T-cell (primary cell): ENCODE measurements at regions not wholly inside any gene's neighbourhood (a gene's known extent, or its start where the extent isn't known, plus 50 kb on each side); places are given as distances from the start of the nearest gene placed in this dataset.

Source experiments
- ATAC-seq, 4 experiments: fragments of 200-7000 bp in 3 of 4; fragments of 150-1000 bp in 1 of 4; cut with Tn5 transposase; replicated peaks in 1 of 4; 1 replicate in 3 of 4; 2 replicates in 1 of 4; pipeline ENCODE4 v1.10.0; 2021; ENCODE audit warnings: moderate library complexity in 3 of 4, mild to moderate bottlenecking in 2 of 4, moderate number of reproducible peaks in 1 of 4
- CTCF ChIA-PET, 2 donors: fragments of 300-600 bp; sonication (Branson Sonifier 250); formaldehyde crosslinking; loops; one replicate each; lab custom pipeline; 2022; ENCODE audit warnings: antibody characterized with exemption in 2 of 2; lab: Charles Lee
- POLR2A ChIA-PET, 2 donors: fragments of 300-600 bp; sonication (Branson Sonifier 250); formaldehyde crosslinking; loops; one replicate each; lab custom pipeline; 2022; ENCODE audit warnings: antibody characterized with exemption in 2 of 2; lab: Charles Lee
- DNase-seq, 35 experiments: peaks; one replicate each; pipeline versions ENCODE4 v3.0.0 to v3.0.0-alpha.2; 2013 to 2023
- H3K27ac ChIP-seq: one replicate; pipeline ENCODE4 v1.5.1; 2013; ENCODE audit warnings: low read length
- H3K27me3 ChIP-seq, 2 experiments: replicated peaks in 1 of 2; 1 replicate in 1 of 2; 2 replicates in 1 of 2; pipeline versions ENCODE4 v1.6.1 to v1.7.0; 2013; ENCODE audit warnings: low read length in 1 of 2, mixed read lengths in 1 of 2; ENCODE audit not compliant: control insufficient read depth in 2 of 2, insufficient read depth in 2 of 2; ENCODE audit errors: extremely low read depth in 1 of 2
- H3K36me3 ChIP-seq, 2 donors: 1 replicate in 1 of 2; 2 replicates in 1 of 2; pipeline versions ENCODE4 v1.6.1 to v1.7.0; 2013; ENCODE audit warnings: low read length in 1 of 2; ENCODE audit not compliant: control insufficient read depth in 2 of 2, insufficient read depth in 1 of 2; ENCODE audit errors: extremely low read depth in 1 of 2
- H3K4me1 ChIP-seq, 2 experiments: 1 replicate in 1 of 2; 2 replicates in 1 of 2; pipeline versions ENCODE4 v1.6.1 to v1.7.0; 2013; ENCODE audit warnings: low read length in 2 of 2, mixed read lengths in 1 of 2; ENCODE audit not compliant: insufficient read depth in 2 of 2, control insufficient read depth in 1 of 2; ENCODE audit errors: extremely low read depth in 1 of 2
- H3K4me3 ChIP-seq, 2 donors: 1 replicate in 1 of 2; 2 replicates in 1 of 2; pipeline versions ENCODE4 v1.5.1 to v1.7.0; 2013; ENCODE audit warnings: mild to moderate bottlenecking in 2 of 2, low read length in 1 of 2, moderate library complexity in 1 of 2; ENCODE audit not compliant: control insufficient read depth in 1 of 2; ENCODE audit errors: extremely low read depth in 1 of 2
- H3K9me3 ChIP-seq: 2 replicates; pipeline ENCODE4 v1.7.0; 2013
- H3K27ac Mint-ChIP-seq, 2 donors: one replicate each; pipeline ENCODE4 v1.8.0; 2020 to 2021; ENCODE audit warnings: mild to moderate bottlenecking in 2 of 2, mixed read lengths in 2 of 2
- H3K27me3 Mint-ChIP-seq, 2 donors: one replicate each; pipeline ENCODE4 v1.8.0; 2021 to 2022; ENCODE audit warnings: mixed read lengths in 2 of 2
- H3K36me3 Mint-ChIP-seq: one replicate; pipeline ENCODE4 v1.8.0; 2021; ENCODE audit warnings: mixed read lengths
- H3K4me1 Mint-ChIP-seq, 3 donors: one replicate each; pipeline ENCODE4 v1.8.0; 2020 to 2022; ENCODE audit warnings: mixed read lengths in 3 of 3, mild to moderate bottlenecking in 1 of 3
- H3K4me3 Mint-ChIP-seq, 3 donors: one replicate each; pipeline ENCODE4 v1.8.0; 2020 to 2022; ENCODE audit warnings: mild to moderate bottlenecking in 3 of 3, mixed read lengths in 3 of 3, moderate library complexity in 3 of 3
- H3K9me3 Mint-ChIP-seq, 3 donors: one replicate each; pipeline ENCODE4 v1.8.0; 2020 to 2022; ENCODE audit warnings: mixed read lengths in 3 of 3
- WGBS: methylation state at CpG from one replicate; pipeline ENCODE4 v1.1.5; 2013; ENCODE audit warnings: missing lambda C conversion rate; ENCODE audit not compliant: insufficient coverage; 5-methylcytosine and 5-hydroxymethylcytosine counted together

- H3K4me1 Mint-ChIP-seq = no peaks in the 10 kb centered on the region
- Histone ChIP-seq H3K36me3 (no peaks in the 10 kb centered on the region), H3K9me3 (no peaks in the 10 kb centered on the region), H3K27ac (no peak overlapping the region), H3K4me3 (no peak overlapping the region), H3K4me1 (no peaks in the 10 kb centered on the region), H3K27me3 (no peaks in the 10 kb centered on the region)
- 96% methylated on average over 6 of the region's 11 CpGs for WGBS
- no peak overlapping the region for H3K27ac Mint-ChIP-seq
- H3K4me3 Mint-ChIP-seq = no peak overlapping the region
- peaks cover 9 to 23% (median 11%) of the 10 kb centered on the region in 3 donors for H3K9me3 Mint-ChIP-seq
- H3K36me3 Mint-ChIP-seq = no peaks in the 10 kb centered on the region
- ATAC-seq = no peak
- peaks cover 0 to 7% of the 10 kb centered on the region in 2 donors for H3K27me3 Mint-ChIP-seq
- ChIA-PET POLR2A (no interaction called here), CTCF (no interaction called here)
- DNase-seq = no peak
Measured at GRCh38 chr13:111866731-111867245, 200.2 kb upstream of the SOX1 start.

- H3K27me3 ChIP-seq = peaks cover 0 to under 1% of the 10 kb centered on the region in 2 experiments
- Mint-ChIP-seq H3K4me3 (no peak overlapping the region), H3K9me3 (peaks cover 9 to 23% (median 11%) of the 10 kb centered on the region in 3 donors), H3K27me3 (peaks cover 0 to 12% of the 10 kb centered on the region in 2 donors), H3K27ac (no peak overlapping the region), H3K4me1 (no peaks in the 10 kb centered on the region), H3K36me3 (no peaks in the 10 kb centered on the region)
- no peak overlapping the region for H3K4me3 ChIP-seq
- H3K4me1 ChIP-seq = no peaks in the 10 kb centered on the region
- ChIA-PET POLR2A (no interaction called here), CTCF (no interaction called here)
- WGBS = no CpG with 5 or more reads among the region's 1 CpG
- no peak overlapping the region for H3K27ac ChIP-seq
- ATAC-seq (no peak), DNase-seq (no peak)
- H3K9me3 ChIP-seq = no peaks in the 10 kb centered on the region
- no peaks in the 10 kb centered on the region for H3K36me3 ChIP-seq
Measured at GRCh38 chr13:111867657-111868056, 199.3 kb upstream of the SOX1 start.

- peaks cover 3 to 15% of the 10 kb centered on the region in 2 donors for H3K27me3 Mint-ChIP-seq
- H3K9me3 Mint-ChIP-seq = peaks cover 9 to 23% (median 11%) of the 10 kb centered on the region in 3 donors
- H3K36me3 Mint-ChIP-seq = no peaks in the 10 kb centered on the region
- no peak overlapping the region for H3K27ac Mint-ChIP-seq
- ChIA-PET CTCF (no interaction called here), POLR2A (no interaction called here)
- Histone ChIP-seq H3K27me3 (peaks cover 0 to 3% of the 10 kb centered on the region in 2 experiments), H3K4me1 (no peaks in the 10 kb centered on the region), H3K27ac (no peak overlapping the region), H3K36me3 (no peaks in the 10 kb centered on the region), H3K4me3 (no peak overlapping the region), H3K9me3 (no peaks in the 10 kb centered on the region)
- 88% methylated on average over 2 of the region's 3 CpGs for WGBS
- H3K4me3 Mint-ChIP-seq = no peak overlapping the region
- no peaks in the 10 kb centered on the region for H3K4me1 Mint-ChIP-seq
- DNase-seq (no peak), ATAC-seq (no peak)
Measured at GRCh38 chr13:111868716-111869115, 198.2 kb upstream of the SOX1 start.

GRCh38 chr13:111872475-111873150 lies 194.3 kb upstream of the SOX1 start:
- H3K9me3 Mint-ChIP-seq = peaks cover 4 to 19% (median 6%) of the 10 kb centered on the region in 3 donors
- Histone ChIP-seq H3K4me1 (no peaks in the 10 kb centered on the region), H3K36me3 (no peaks in the 10 kb centered on the region), H3K27me3 (peaks cover 0 to 3% of the 10 kb centered on the region in 2 experiments), H3K4me3 (no peak overlapping the region), H3K9me3 (no peaks in the 10 kb centered on the region), H3K27ac (no peak overlapping the region)
- no peaks in the 10 kb centered on the region for H3K4me1 Mint-ChIP-seq
- no peaks in the 10 kb centered on the region for H3K36me3 Mint-ChIP-seq
- ATAC-seq (no peak), DNase-seq (no peak)
- POLR2A ChIA-PET = no interaction called here
- WGBS = 71% methylated on average over 8 of the region's 12 CpGs
- no peak overlapping the region for H3K27ac Mint-ChIP-seq
- peaks cover 7 to 15% of the 10 kb centered on the region in 2 donors for H3K27me3 Mint-ChIP-seq
- CTCF ChIA-PET = no interaction called here
- H3K4me3 Mint-ChIP-seq = no peak overlapping the region

- H3K36me3 ChIP-seq = no peaks in the 10 kb centered on the region
- H3K27me3 ChIP-seq = peaks cover 0 to 3% of the 10 kb centered on the region in 2 experiments
- H3K4me3 Mint-ChIP-seq = no peak overlapping the region
- POLR2A ChIA-PET = no interaction called here
- ATAC-seq (no peak), DNase-seq (no peak)
- H3K27ac ChIP-seq = no peak overlapping the region
- 93% methylated on average over 7 of the region's 8 CpGs for WGBS
- no peak overlapping the region for H3K27ac Mint-ChIP-seq
- no peak overlapping the region for H3K4me3 ChIP-seq
- no peaks in the 10 kb centered on the region for H3K4me1 Mint-ChIP-seq
- peaks cover 7 to 15% of the 10 kb centered on the region in 2 donors for H3K27me3 Mint-ChIP-seq
- no peaks in the 10 kb centered on the region for H3K36me3 Mint-ChIP-seq
- CTCF ChIA-PET = no interaction called here
- H3K4me1 ChIP-seq = no peaks in the 10 kb centered on the region
- H3K9me3 ChIP-seq = no peaks in the 10 kb centered on the region
- peaks cover 0 to 10% (median 0%) of the 10 kb centered on the region in 3 donors for H3K9me3 Mint-ChIP-seq
Measured at GRCh38 chr13:111873676-111874178, 193.2 kb upstream of the SOX1 start.

GRCh38 chr13:111874981-111875380 lies 192.0 kb upstream of the SOX1 start:
- 87% methylated on average over 13 of the region's 13 CpGs for WGBS
- H3K36me3 ChIP-seq = no peaks in the 10 kb centered on the region
- no peak overlapping the region for H3K4me3 ChIP-seq
- H3K4me1 ChIP-seq = no peaks in the 10 kb centered on the region
- H3K4me1 Mint-ChIP-seq = no peaks in the 10 kb centered on the region
- no peak overlapping the region for H3K27ac Mint-ChIP-seq
- H3K36me3 Mint-ChIP-seq = no peaks in the 10 kb centered on the region
- no peak overlapping the region for H3K27ac ChIP-seq
- peaks cover 0 to 5% (median 0%) of the 10 kb centered on the region in 3 donors for H3K9me3 Mint-ChIP-seq
- H3K27me3 ChIP-seq = peaks cover 0 to 3% of the 10 kb centered on the region in 2 experiments
- no peak overlapping the region for H3K4me3 Mint-ChIP-seq
- DNase-seq (no peak), ATAC-seq (no peak)
- H3K9me3 ChIP-seq = no peaks in the 10 kb centered on the region
- peaks cover 7 to 15% of the 10 kb centered on the region in 2 donors for H3K27me3 Mint-ChIP-seq
- ChIA-PET POLR2A (no interaction called here), CTCF (no interaction called here)
